CD14-positive monocyte (primary cell): ENCODE measurements at regions not wholly inside any gene's neighbourhood (a gene's known extent, or its start where the extent isn't known, plus 50 kb on each side); places are given as distances from the start of the nearest gene placed in this dataset.

Source experiments
- DNase-seq, 3 donors: peaks; one replicate each; pipeline ENCODE4 v3.0.0-alpha.2; 2011 to 2022
- H2AFZ ChIP-seq: 2 replicates; pipeline ENCODE4 v1.6.0; 2012; ENCODE audit warnings: mild to moderate bottlenecking, low read depth, low read length, inconsistent platforms; ENCODE audit not compliant: insufficient read depth, poor library complexity, severe bottlenecking
- H3K27ac ChIP-seq, 2 donors: 1 replicate in 1 of 2; 2 replicates in 1 of 2; pipeline ENCODE4 v1.5.1; 2012 to 2013; ENCODE audit warnings: low read length in 2 of 2, control low read depth in 1 of 2, inconsistent platforms in 1 of 2, low read depth in 1 of 2, mild to moderate bottlenecking in 1 of 2
- H3K27me3 ChIP-seq, 2 donors: one replicate each; pipeline versions ENCODE4 v1.6.0 to v1.6.1; 2011 to 2013; ENCODE audit warnings: low read length in 2 of 2; ENCODE audit not compliant: control insufficient read depth in 2 of 2, insufficient read depth in 2 of 2
- H3K36me3 ChIP-seq, 2 donors: replicated peaks in 1 of 2; 1 replicate in 1 of 2; 2 replicates in 1 of 2; pipeline versions ENCODE4 v1.5.1 to v1.6.1; 2012 to 2013; ENCODE audit warnings: low read length in 2 of 2, control low read depth in 1 of 2, inconsistent platforms in 1 of 2, mild to moderate bottlenecking in 1 of 2; ENCODE audit not compliant: insufficient read depth in 2 of 2, control insufficient read depth in 1 of 2
- H3K4me1 ChIP-seq, 2 donors: 1 replicate in 1 of 2; 2 replicates in 1 of 2; pipeline versions ENCODE4 v1.5.1 to v1.6.1; 2012 to 2013; ENCODE audit warnings: low read length in 2 of 2, control low read depth in 1 of 2, inconsistent platforms in 1 of 2, mild to moderate bottlenecking in 1 of 2, moderate library complexity in 1 of 2; ENCODE audit not compliant: insufficient read depth in 2 of 2, control insufficient read depth in 1 of 2
- H3K4me2 ChIP-seq: replicated peaks from 2 replicates; pipeline ENCODE3; 2012; ENCODE audit warnings: low read length, moderate library complexity, mild to moderate bottlenecking; ENCODE audit not compliant: poor library complexity, severe bottlenecking; ENCODE audit errors: extremely low read depth
- H3K4me3 ChIP-seq, 3 experiments: fragments of 200-600 bp in 1 of 3; sonication (generic) in 1 of 3; replicated peaks in 1 of 3; 1 replicate in 2 of 3; 2 replicates in 1 of 3; pipeline ENCODE4 v1.5.1; 2011 to 2013; ENCODE audit warnings: low read length in 3 of 3, mild to moderate bottlenecking in 3 of 3, control low read depth in 2 of 3, low read depth in 2 of 3, inconsistent platforms in 1 of 3, moderate library complexity in 1 of 3
- H3K79me2 ChIP-seq: 2 replicates; pipeline ENCODE4 v1.6.0; 2012; ENCODE audit warnings: mild to moderate bottlenecking, control low read depth, inconsistent platforms, low read length, moderate library complexity; ENCODE audit not compliant: insufficient read depth
- H3K9ac ChIP-seq: 2 replicates; pipeline ENCODE4 v1.6.0; 2017; ENCODE audit warnings: low read length, mild to moderate bottlenecking; ENCODE audit not compliant: insufficient read depth, poor library complexity, severe bottlenecking
- H3K9me3 ChIP-seq, 2 donors: replicated peaks in 1 of 2; 1 replicate in 1 of 2; 2 replicates in 1 of 2; pipeline versions ENCODE4 v1.5.1 to v1.6.1; 2012 to 2013; ENCODE audit warnings: low read length in 2 of 2, control low read depth in 1 of 2; ENCODE audit not compliant: control insufficient read depth in 1 of 2, insufficient read depth in 1 of 2
- H4K20me1 ChIP-seq: 2 replicates; pipeline ENCODE4 v1.6.0; 2012; ENCODE audit warnings: mild to moderate bottlenecking, low read length, control low read depth, moderate library complexity; ENCODE audit not compliant: insufficient read depth
- H3K27ac Mint-ChIP-seq, 7 donors: one replicate each; pipeline ENCODE4 v1.8.0; 2020; ENCODE audit warnings: mild to moderate bottlenecking in 7 of 7, mixed read lengths in 7 of 7, moderate library complexity in 6 of 7, inconsistent platforms in 2 of 7
- H3K27me3 Mint-ChIP-seq, 3 donors: one replicate each; pipeline ENCODE4 v1.8.0; 2021 to 2022; ENCODE audit warnings: low read depth in 3 of 3, mild to moderate bottlenecking in 3 of 3, mixed read lengths in 3 of 3, moderate library complexity in 3 of 3, inconsistent platforms in 1 of 3
- H3K36me3 Mint-ChIP-seq, 2 donors: one replicate each; pipeline ENCODE4 v1.8.0; 2020; ENCODE audit warnings: mixed read lengths in 2 of 2, inconsistent platforms in 1 of 2, mild to moderate bottlenecking in 1 of 2
- H3K4me1 Mint-ChIP-seq: one replicate; pipeline ENCODE4 v1.8.0; 2020; ENCODE audit warnings: mild to moderate bottlenecking, mixed read lengths
- H3K4me3 Mint-ChIP-seq, 2 donors: one replicate each; pipeline ENCODE4 v1.8.0; 2020; ENCODE audit warnings: mild to moderate bottlenecking in 2 of 2, mixed read lengths in 2 of 2, moderate library complexity in 1 of 2
- H3K9me3 Mint-ChIP-seq, 7 donors: one replicate each; pipeline ENCODE4 v1.8.0; 2020 to 2022; ENCODE audit warnings: mixed read lengths in 7 of 7, mild to moderate bottlenecking in 6 of 7, moderate library complexity in 6 of 7, inconsistent platforms in 2 of 7
- WGBS: methylation state at CpG from one replicate; pipeline ENCODE4 v1.1.5; 2013; ENCODE audit warnings: missing lambda C conversion rate; ENCODE audit not compliant: insufficient coverage; 5-methylcytosine and 5-hydroxymethylcytosine counted together
- intact Hi-C, 2 donors: fragments of 100-400 bp; cut with micrococcal nuclease; formaldehyde crosslinking; loops; one replicate each; pipeline versions ENCODE4 v1.15.0 to v1.15.1; 2023
- TF ChIP-seq, protein P1 (sequence below): fragments of 200-600 bp; IDR thresholded peaks from one replicate; pipeline ENCODE4 v1.8.0; 2022; ENCODE audit warnings: antibody characterized with exemption, mild to moderate bottlenecking

DNA sequence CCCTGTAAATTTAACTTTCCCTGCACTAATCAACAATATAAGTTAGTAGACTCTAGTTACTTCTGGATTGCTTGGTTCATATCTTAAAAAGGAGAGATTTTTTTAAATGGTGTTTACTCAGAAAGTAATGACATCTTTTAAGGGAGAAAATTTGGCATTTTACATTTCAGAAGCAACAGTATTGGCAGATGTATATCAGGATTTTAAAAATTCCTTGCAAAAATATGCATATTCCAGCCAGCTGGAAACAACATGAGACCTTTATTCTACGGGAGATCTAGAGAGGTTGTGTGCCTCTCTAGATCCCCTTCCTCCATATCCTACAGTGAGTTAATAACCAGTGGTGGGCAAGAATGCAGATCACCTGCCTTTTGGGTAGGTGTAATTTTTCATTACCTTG lies 848.2 kb downstream of the USP25 start:
- Mint-ChIP-seq H3K27me3 (no peaks in the 10 kb centered on the region), H3K4me1 (no peaks in the 10 kb centered on the region), H3K4me3 (no peak overlapping the region), H3K27ac (no peak overlapping the region), H3K36me3 (no peaks in the 10 kb centered on the region), H3K9me3 (peaks cover 0 to 4% (median 2%) of the 10 kb centered on the region in 7 donors)
- H3K27ac ChIP-seq: no peak overlapping the region
- TF ChIP-seq, protein P1, sequence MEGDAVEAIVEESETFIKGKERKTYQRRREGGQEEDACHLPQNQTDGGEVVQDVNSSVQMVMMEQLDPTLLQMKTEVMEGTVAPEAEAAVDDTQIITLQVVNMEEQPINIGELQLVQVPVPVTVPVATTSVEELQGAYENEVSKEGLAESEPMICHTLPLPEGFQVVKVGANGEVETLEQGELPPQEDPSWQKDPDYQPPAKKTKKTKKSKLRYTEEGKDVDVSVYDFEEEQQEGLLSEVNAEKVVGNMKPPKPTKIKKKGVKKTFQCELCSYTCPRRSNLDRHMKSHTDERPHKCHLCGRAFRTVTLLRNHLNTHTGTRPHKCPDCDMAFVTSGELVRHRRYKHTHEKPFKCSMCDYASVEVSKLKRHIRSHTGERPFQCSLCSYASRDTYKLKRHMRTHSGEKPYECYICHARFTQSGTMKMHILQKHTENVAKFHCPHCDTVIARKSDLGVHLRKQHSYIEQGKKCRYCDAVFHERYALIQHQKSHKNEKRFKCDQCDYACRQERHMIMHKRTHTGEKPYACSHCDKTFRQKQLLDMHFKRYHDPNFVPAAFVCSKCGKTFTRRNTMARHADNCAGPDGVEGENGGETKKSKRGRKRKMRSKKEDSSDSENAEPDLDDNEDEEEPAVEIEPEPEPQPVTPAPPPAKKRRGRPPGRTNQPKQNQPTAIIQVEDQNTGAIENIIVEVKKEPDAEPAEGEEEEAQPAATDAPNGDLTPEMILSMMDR: no peak
- H3K9me3 ChIP-seq: no peaks in the 10 kb centered on the region
- intact Hi-C loops: no loop called here
- H3K79me2 ChIP-seq: no peaks in the 10 kb centered on the region
- no peaks in the 10 kb centered on the region for H4K20me1 ChIP-seq
- no peak overlapping the region for H3K4me2 ChIP-seq
- no CpG with 5 or more reads among the region's 1 CpG for WGBS
- no peak overlapping the region for H3K4me3 ChIP-seq
- DNase-seq: no peak
- no peaks in the 10 kb centered on the region for H3K36me3 ChIP-seq
- no peaks in the 10 kb centered on the region for H3K27me3 ChIP-seq
- H3K4me1 ChIP-seq: no peaks in the 10 kb centered on the region
- no peak overlapping the region for H3K9ac ChIP-seq
- no peak overlapping the region for H2AFZ ChIP-seq

DNA sequence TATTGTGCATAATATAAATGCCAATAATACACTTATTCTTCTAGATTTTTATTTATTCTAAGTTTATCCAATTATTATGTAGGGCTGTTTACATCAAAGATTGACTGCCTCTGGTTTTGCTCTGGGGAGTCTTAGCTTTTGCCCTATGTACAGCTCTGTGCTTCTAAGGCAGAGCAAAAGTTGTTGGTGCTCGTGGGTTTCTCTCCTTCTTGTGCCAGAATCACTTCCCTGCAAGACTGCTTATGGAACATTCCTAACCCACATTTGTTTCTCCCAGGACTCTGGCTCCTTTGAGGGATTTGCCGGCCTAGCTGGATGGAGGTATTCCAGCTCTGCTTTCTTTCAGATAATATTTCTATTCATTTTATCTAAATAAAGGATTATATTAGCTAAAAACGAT lies 849.1 kb downstream of the USP25 start:
- no CpG with 5 or more reads among the region's 3 CpGs for WGBS
- intact Hi-C loops: no loop called here
- Histone ChIP-seq H2AFZ (no peak overlapping the region), H3K27ac (no peak overlapping the region), H3K9ac (no peak overlapping the region), H3K9me3 (no peaks in the 10 kb centered on the region), H3K36me3 (no peaks in the 10 kb centered on the region), H4K20me1 (no peaks in the 10 kb centered on the region), H3K4me2 (no peak overlapping the region), H3K79me2 (no peaks in the 10 kb centered on the region), H3K4me1 (no peaks in the 10 kb centered on the region), H3K4me3 (no peak overlapping the region), H3K27me3 (no peaks in the 10 kb centered on the region)
- H3K36me3 Mint-ChIP-seq: no peaks in the 10 kb centered on the region
- DNase-seq: no peak
- TF ChIP-seq, protein P1: no peak
- H3K9me3 Mint-ChIP-seq: peaks cover 0 to 4% (median 0%) of the 10 kb centered on the region in 7 donors
- H3K4me1 Mint-ChIP-seq: peaks cover 5% of the 10 kb centered on the region
- no peak overlapping the region for H3K4me3 Mint-ChIP-seq
- H3K27me3 Mint-ChIP-seq: no peaks in the 10 kb centered on the region
- H3K27ac Mint-ChIP-seq: no peak overlapping the region
